T-helper 2 cell treated with Interferon-gamma antibody and Interleukin-4, amounts not matched to agents 100 ng/mL and 5 ng/mL, for 36 hours (primary cell): ENCODE measurements at regions not wholly inside any gene's neighbourhood (a gene's known extent, or its start where the extent isn't known, plus 50 kb on each side); places are given as distances from the start of the nearest gene placed in this dataset.

Source experiments
- intact Hi-C: fragments of 100-400 bp; cut with micrococcal nuclease; formaldehyde crosslinking; loops from one replicate; pipeline ENCODE4 v1.15.1; 2023

- intact Hi-C loops, result no loop called here
These were observed 58.1 kb downstream of the TUSC7 start for GRCh38 chr3:116767726-116768125.

GRCh38 chr3:116770815-116771450 lies 61.4 kb downstream of the TUSC7 start:
- intact Hi-C loops, result loop anchor here (1.0 kb wide), 1 partner anchor 948 kb away; no protein-coding TSS in a partner anchor

GRCh38 chr3:116776880-116777785 lies 67.6 kb downstream of the TUSC7 start:
- intact Hi-C loops, result no loop called here

GRCh38 chr3:116785226-116785625 lies 75.6 kb downstream of the TUSC7 start:
- intact Hi-C loops, result no loop called here

GRCh38 chr3:116802651-116803050 lies 93.1 kb downstream of the TUSC7 start:
- intact Hi-C loops, result no loop called here

GRCh38 chr3:116806351-116806750 lies 96.8 kb downstream of the TUSC7 start:
- intact Hi-C loops, result no loop called here

GRCh38 chr3:116808725-116809124 lies 99.1 kb downstream of the TUSC7 start:
- intact Hi-C loops, result no loop called here

GRCh38 chr3:116809208-116809607 lies 99.6 kb downstream of the TUSC7 start:
- intact Hi-C loops, result no loop called here

GRCh38 chr3:116811754-116812153 lies 102.2 kb downstream of the TUSC7 start:
- intact Hi-C loops, result no loop called here

- intact Hi-C loops, result no loop called here
These were observed 103.4 kb downstream of the TUSC7 start for GRCh38 chr3:116812949-116813348.

GRCh38 chr3:116815321-116815720 lies 105.7 kb downstream of the TUSC7 start:
- intact Hi-C loops, result no loop called here

GRCh38 chr3:116815831-116816588 lies 106.4 kb downstream of the TUSC7 start:
- intact Hi-C loops, result no loop called here

- intact Hi-C loops, result no loop called here
These were observed 111.8 kb downstream of the TUSC7 start for GRCh38 chr3:116821371-116821770.

GRCh38 chr3:116824208-116824607 lies 114.6 kb downstream of the TUSC7 start:
- intact Hi-C loops, result no loop called here

- intact Hi-C loops, result no loop called here
These were observed 123.6 kb downstream of the TUSC7 start for GRCh38 chr3:116833202-116833601.

- intact Hi-C loops, result no loop called here
These were observed 125.2 kb downstream of the TUSC7 start for GRCh38 chr3:116834816-116835215.

GRCh38 chr3:116835658-116836057 lies 126.1 kb downstream of the TUSC7 start:
- intact Hi-C loops, result no loop called here

GRCh38 chr3:116836286-116836685 lies 126.7 kb downstream of the TUSC7 start:
- intact Hi-C loops, result no loop called here

GRCh38 chr3:116837483-116837882 lies 127.9 kb downstream of the TUSC7 start:
- intact Hi-C loops, result no loop called here

GRCh38 chr3:116841003-116841735 lies 131.6 kb downstream of the TUSC7 start:
- intact Hi-C loops, result no loop called here

- intact Hi-C loops, result no loop called here
These were observed 132.8 kb downstream of the TUSC7 start for GRCh38 chr3:116842254-116842957.
